ENCODE measurements at regions not wholly inside any gene's neighbourhood (a gene's known extent, or its start where the extent isn't known, plus 50 kb on each side); places are given as distances from the start of the nearest gene placed in this dataset.

GRCh38 chr7:81501220-81501619 is 268.6 kb downstream of the HGF start:
- TF ChIP-seq USF1 (IDR thresholded peaks at IDR 0.05), result no peak
- peak; percentile 31; the same call in 1 of the 2 replicates for TF ChIP-seq RAD21 (IDR thresholded peaks at IDR 0.05; ENCODE audit: low read depth)

GRCh38 chr7:81500631-81501030 is 269.2 kb downstream of the HGF start:
- TF ChIP-seq TCF12 (IDR thresholded peaks at IDR 0.05; ENCODE audit: low read depth), result no peak
- TF ChIP-seq EP300 (IDR thresholded peaks at IDR 0.05; ENCODE audit: borderline replicate concordance), result no peak
- no peak for TF ChIP-seq ZBTB7A (IDR thresholded peaks at IDR 0.05; ENCODE audit: low read depth)
- TF ChIP-seq RAD21 (IDR thresholded peaks at IDR 0.05; ENCODE audit: low read depth), result no peak
- TF ChIP-seq YY1 (IDR thresholded peaks at IDR 0.05; ENCODE audit: low read depth), result no peak
- TF ChIP-seq CREB1 (IDR thresholded peaks at IDR 0.05; ENCODE audit: low read depth), result no peak
- TF ChIP-seq REST (IDR thresholded peaks at IDR 0.05; ENCODE audit: low read depth), result no peak
- no peak for TF ChIP-seq EGR1 (IDR thresholded peaks at IDR 0.05)
- TF ChIP-seq CEBPB (IDR thresholded peaks at IDR 0.05), result no peak
- TF ChIP-seq MAX (IDR thresholded peaks at IDR 0.05), result no peak
- TF ChIP-seq FOXM1 (IDR thresholded peaks at IDR 0.05; ENCODE audit: borderline replicate concordance, low read depth), result no peak
- no peak for TF ChIP-seq NFIC (IDR thresholded peaks at IDR 0.05)
- TF ChIP-seq TEAD4 (IDR thresholded peaks at IDR 0.05), result no peak
- no peak for TF ChIP-seq USF1 (IDR thresholded peaks at IDR 0.05)
- no peak for TF ChIP-seq TAF1 (IDR thresholded peaks at IDR 0.05; ENCODE audit: low read depth)

- TF ChIP-seq EP300 (IDR thresholded peaks at IDR 0.05; ENCODE audit: borderline replicate concordance) (no peak), REST (IDR thresholded peaks at IDR 0.05; ENCODE audit: low read depth) (no peak), RAD21 (IDR thresholded peaks at IDR 0.05; ENCODE audit: low read depth) (peak; percentile 77), NFIC (IDR thresholded peaks at IDR 0.05) (peak; percentile 56)
Measured at GRCh38 chr7:81499262-81500116, 270.4 kb downstream of the HGF start.

GRCh38 chr7:81498176-81498575 is 271.7 kb downstream of the HGF start:
- no peak for TF ChIP-seq RAD21 (IDR thresholded peaks at IDR 0.05; ENCODE audit: low read depth)
- TF ChIP-seq YY1 (IDR thresholded peaks at IDR 0.05; ENCODE audit: low read depth), result no peak
- no peak for TF ChIP-seq CREB1 (IDR thresholded peaks at IDR 0.05; ENCODE audit: low read depth)
- no peak for TF ChIP-seq NFIC (IDR thresholded peaks at IDR 0.05)
- TF ChIP-seq CEBPB (IDR thresholded peaks at IDR 0.05), result no peak
- no peak for TF ChIP-seq TEAD4 (IDR thresholded peaks at IDR 0.05)

- TF ChIP-seq USF1 (IDR thresholded peaks at IDR 0.05) (no peak), CREB1 (IDR thresholded peaks at IDR 0.05; ENCODE audit: low read depth) (no peak), MAX (IDR thresholded peaks at IDR 0.05) (no peak), TCF12 (IDR thresholded peaks at IDR 0.05; ENCODE audit: low read depth) (no peak), FOXM1 (IDR thresholded peaks at IDR 0.05; ENCODE audit: borderline replicate concordance, low read depth) (no peak), EP300 (IDR thresholded peaks at IDR 0.05; ENCODE audit: borderline replicate concordance) (no peak), EGR1 (IDR thresholded peaks at IDR 0.05) (no peak), TEAD4 (IDR thresholded peaks at IDR 0.05) (no peak), TAF1 (IDR thresholded peaks at IDR 0.05; ENCODE audit: low read depth) (no peak), ZBTB7A (IDR thresholded peaks at IDR 0.05; ENCODE audit: low read depth) (no peak)
Measured at GRCh38 chr7:81492910-81493309, 276.9 kb downstream of the HGF start.

- TF ChIP-seq REST (IDR thresholded peaks at IDR 0.05; ENCODE audit: low read depth) (no peak), TAF1 (IDR thresholded peaks at IDR 0.05; ENCODE audit: low read depth) (no peak), RAD21 (IDR thresholded peaks at IDR 0.05; ENCODE audit: low read depth) (no peak), NFIC (IDR thresholded peaks at IDR 0.05) (no peak), MAX (IDR thresholded peaks at IDR 0.05) (no peak), USF1 (IDR thresholded peaks at IDR 0.05) (no peak), ZBTB7A (IDR thresholded peaks at IDR 0.05; ENCODE audit: low read depth) (no peak), CEBPB (IDR thresholded peaks at IDR 0.05) (no peak), TEAD4 (IDR thresholded peaks at IDR 0.05) (no peak), FOXM1 (IDR thresholded peaks at IDR 0.05; ENCODE audit: borderline replicate concordance, low read depth) (no peak), YY1 (IDR thresholded peaks at IDR 0.05; ENCODE audit: low read depth) (no peak), EGR1 (IDR thresholded peaks at IDR 0.05) (no peak), EP300 (IDR thresholded peaks at IDR 0.05; ENCODE audit: borderline replicate concordance) (no peak), TCF12 (IDR thresholded peaks at IDR 0.05; ENCODE audit: low read depth) (no peak), CREB1 (IDR thresholded peaks at IDR 0.05; ENCODE audit: low read depth) (no peak)
Measured at GRCh38 chr7:81492240-81492639, 277.6 kb downstream of the HGF start.

Measured in Ishikawa (cell line).